HG03571 (cell line): ENCODE measurements at regions not wholly inside any gene's neighbourhood (a gene's known extent, or its start where the extent isn't known, plus 50 kb on each side); places are given as distances from the start of the nearest gene placed in this dataset.

Experiments used
- ATAC-seq: cut with Tn5 transposase; IDR thresholded peaks from one replicate; pipeline ENCODE4 v1.9.1; 2021; ENCODE audit not compliant: unreplicated experiment

DNA sequence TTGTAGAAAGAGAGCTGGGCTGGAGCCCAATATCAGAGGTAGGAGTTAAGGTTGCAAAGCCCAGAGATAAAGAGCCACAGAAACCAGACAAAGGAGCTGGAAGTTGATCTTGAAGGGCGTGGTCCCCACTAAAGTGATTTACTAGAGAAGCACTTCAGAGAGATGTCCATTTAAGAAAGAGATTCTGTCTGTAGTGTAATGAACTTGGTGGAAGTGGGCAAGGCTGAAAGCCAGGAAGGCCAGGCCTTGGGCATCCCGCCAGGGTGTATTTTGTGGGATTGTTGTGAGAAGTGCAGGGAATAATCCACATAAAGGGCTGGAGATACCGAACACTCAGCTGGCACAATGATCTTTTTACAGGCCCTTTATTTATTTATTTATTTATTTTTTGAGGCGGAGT lies 1398.8 kb downstream of the TBC1D22A start:
- no peak for ATAC-seq

DNA sequence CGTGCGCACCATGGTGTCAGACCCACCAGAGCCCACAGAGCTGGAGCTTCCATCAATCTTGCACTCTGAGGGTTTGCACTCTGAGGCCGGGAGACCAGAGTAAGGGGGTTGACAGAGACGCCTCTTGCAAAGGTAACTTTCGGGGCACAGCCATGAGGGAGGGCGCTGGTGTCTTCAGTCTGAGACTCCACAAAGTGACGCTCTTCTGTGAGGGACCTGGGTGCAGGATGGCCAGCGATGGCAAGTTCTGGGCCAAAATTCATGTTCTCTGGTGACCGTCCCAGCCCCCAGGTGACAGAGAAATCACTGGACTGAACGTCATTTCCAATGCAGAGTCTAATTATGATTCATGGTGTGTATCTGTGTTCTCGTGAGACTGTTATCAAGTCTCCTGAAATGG lies 1395.2 kb downstream of the TBC1D22A start:
- no peak for ATAC-seq

DNA sequence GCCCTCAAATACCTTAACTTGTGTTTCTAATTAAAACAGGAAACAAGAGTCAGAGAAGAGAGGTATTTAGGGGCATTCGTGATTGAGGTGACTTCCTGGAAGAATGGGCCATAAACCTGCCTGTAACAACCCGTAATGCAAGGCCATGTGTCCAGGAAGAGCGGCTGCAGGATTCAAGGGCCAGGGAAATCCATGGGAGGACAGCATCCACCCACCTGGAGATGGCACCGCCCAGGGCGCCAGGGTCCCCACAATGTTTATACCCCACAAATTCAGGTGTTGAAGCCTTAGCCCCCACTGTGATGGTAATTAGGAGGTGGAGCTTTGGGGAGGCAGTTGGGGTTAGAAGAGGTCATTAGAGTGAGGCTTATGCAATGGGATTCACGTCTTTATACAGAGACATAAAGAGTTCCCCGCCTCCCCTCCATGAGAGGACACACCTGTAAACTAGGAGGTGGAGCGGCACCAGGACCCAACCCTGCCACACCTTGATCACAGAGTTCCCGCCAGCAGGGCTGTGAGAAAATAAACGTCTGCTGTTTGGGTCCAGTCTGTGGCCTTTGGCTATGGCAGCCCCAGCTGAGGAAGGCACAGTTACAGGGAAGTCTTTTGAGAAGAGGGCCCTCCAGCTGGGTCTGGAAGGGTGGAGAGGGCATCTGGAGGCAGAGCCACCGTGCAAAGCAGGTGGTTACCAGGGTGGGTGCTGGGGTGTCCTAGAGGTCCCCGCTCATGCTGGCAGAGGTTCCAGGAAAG lies 1394.3 kb downstream of the TBC1D22A start:
- no peak for ATAC-seq

DNA sequence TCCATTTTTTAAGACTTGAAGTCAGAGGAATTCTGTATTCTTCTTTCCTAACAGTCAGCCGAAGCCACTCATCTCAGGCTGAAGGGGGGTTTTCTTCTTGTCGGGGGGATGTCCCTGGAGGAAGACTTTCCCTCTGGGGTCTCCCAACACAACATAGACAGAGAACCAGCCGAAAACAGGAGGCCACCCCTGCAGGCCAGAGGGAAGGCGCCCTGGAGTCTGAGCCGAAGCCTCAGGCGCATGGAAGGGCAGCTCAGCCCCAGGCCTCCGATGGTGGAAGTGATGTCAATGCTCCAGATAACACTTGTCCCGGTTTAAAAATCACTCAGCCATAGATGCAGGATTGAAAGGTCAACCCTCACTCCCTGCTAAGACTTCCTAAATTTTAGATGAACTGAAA lies 1393.0 kb downstream of the TBC1D22A start:
- no peak for ATAC-seq

DNA sequence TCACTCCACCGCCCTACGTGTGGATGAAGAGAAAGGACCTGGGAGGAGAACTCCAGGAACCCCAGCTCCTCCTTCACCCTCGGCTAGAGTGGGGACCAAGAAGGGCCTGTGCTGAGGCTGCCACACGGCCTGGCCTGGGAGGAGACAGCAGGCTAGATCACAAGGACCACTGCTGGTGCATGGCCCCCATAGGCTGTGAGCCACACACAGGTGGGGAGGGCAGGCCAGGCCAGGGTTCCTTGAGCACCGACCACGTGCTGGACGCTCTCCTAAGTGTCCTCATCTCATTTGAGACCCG lies 1392.4 kb downstream of the TBC1D22A start:
- ATAC-seq: no peak

DNA sequence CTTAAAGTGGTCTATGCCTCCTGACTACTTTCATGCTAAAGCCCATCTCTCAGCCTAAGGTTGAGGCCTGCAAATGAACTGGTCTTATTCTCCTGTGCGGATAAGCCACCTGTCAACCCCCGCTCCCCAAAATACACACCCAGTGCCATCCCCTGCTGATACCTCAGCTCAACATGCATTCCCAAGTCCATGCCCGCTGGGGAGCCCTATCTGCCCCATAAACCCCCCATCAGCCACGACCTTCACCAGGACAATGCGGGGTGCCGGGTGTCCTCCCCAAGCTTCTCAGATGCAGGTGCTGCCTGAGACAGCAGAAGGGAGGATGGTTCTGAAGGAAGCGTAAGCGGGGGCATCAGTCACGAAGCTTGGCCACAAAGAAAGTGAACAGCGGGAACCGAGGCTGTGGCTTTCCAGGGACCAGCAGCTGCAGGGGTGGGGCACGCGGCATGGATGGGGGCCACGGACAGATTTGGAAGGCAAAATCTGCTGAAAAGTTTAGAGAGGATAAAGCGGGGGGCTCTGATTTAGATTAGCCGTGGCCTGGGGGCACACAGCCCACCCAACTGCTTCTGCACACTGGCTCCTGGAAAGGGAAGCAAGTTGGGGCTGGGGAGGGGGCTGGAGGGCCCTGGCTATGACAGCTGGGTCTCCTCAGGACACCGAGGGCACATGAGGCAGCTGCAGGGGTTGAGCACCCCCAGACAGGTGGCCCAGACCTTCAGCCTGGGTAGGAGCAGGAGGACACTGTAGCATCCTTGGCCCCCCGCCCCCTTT lies 1391.9 kb downstream of the TBC1D22A start:
- ATAC-seq: no peak

DNA sequence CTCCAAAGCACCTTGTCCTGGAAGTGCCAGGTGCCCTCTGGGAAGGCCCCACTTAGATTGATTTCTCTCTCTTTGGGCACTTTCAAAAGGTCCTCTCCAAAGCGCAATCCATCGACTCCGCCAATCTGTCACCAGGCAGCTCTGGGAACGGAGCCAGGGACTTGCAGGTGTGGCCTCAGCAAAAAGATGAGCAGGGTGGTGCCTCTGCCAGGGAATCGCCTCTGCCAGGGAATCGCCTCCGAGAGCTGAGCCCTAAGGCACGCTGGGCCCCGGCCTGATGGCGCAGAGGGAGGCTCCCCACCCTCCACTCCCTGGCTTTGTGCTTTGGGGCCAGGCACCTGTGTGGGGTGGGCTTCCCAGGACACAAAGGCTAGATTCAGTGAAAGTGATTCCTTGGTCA lies 1391.3 kb downstream of the TBC1D22A start:
- ATAC-seq: no peak

DNA sequence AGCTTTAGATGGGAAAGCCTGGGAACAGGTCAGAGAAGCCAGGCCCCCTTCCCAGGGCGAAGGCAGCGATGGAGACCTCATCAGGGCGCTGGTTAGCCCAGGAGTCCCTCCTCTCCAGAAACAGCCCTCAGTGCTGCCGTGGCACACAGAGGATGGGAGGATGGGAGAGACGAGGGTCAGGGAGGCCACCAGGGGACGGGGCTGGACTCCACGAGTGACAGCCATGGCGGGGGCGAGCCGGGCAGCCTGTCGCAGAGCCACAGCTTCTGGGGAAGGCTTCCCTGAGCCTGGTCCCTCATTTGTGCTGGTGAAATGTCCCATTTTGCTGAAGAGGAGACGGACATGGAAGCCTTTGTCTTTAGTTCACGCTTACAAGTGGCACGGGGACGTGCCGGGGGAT lies 1390.5 kb downstream of the TBC1D22A start:
- ATAC-seq: no peak

DNA sequence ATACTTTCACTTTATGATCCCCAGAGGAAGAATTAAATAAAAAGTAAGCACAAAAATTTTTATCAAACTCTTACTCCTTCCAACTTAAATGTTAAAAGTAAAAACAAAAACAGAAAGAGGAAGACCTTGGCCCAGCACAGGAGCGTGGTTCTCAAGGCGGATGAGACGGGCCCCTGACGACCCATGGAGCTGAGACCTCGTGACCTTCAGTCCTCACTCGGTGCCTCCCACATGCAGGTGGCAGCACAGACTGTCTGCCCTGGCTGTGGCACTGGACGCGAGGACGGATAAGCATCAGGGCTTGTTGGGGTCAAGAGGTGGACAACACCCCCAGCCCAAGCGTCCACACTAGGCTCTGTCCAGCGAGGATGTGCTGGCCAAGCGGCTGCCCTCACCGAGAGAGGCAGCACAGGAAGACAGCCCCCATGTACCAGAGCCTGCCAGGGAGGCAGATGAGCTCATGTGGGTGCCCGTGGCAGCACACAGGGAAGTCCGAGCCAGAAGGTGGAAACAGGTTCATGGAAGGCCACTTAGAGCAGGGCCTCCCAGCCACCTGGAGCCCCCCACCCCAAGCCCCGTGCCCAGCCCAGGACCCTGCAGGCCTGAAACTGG lies 1389.8 kb downstream of the TBC1D22A start:
- ATAC-seq: no peak

DNA sequence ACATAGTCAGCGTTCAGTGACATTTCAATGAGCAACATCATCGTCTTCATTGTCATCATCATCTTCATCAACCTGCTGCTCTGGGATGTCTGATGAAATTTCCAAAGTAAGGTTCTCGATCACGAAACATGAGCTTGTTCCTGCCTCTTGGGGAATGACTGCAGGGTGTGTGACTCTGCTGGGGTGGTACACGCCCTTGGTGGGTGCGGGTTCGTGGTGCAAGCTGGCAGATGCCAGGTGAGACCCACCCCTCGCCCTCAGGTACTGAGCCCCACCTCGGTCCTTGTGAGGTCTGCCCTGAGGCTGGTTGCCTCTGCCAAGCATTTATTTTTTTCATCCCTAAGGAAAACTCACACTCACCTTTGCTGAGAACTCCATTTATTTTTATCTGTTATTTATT lies 1389.2 kb downstream of the TBC1D22A start:
- no peak for ATAC-seq

DNA sequence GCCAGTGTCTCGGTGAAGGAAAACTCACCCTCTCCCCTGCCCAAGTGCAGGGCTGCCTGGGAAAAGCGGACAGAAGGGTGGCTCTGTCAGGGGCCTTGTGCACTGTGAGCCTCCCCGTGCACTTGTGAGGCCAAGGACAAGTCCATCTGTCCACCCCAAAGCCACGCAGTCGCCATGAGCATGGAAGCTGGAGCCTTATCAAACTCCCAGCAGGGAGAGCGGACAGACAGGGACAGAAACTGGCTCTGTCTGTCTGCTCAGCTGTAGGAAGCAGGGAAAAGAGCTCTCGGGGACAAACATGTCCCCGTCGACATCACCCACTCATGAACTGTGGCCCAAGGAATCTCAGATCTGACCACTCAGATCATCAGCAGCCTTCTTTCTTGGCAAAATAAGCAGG lies 1385.4 kb downstream of the TBC1D22A start:
- no peak for ATAC-seq

DNA sequence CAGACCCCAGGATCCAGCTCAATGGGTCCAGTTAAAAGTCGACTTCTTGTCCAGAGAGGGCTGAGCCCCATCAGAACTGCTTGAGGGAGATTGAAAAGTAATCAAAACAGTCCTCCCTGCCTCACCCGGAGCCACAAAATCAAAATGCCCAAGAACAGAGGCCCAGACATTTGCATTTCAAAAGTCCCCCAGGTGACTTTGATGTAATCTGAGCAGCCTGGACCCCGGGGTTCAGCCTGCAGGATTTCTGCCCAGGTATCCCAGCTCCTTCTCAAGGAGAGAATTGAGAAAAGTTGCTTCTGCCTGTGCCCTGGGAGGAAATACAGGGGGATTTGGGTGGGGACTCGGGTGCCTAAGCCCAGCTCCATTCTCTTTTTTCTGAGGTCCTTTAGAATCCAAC lies 1385.0 kb downstream of the TBC1D22A start:
- no peak for ATAC-seq

DNA sequence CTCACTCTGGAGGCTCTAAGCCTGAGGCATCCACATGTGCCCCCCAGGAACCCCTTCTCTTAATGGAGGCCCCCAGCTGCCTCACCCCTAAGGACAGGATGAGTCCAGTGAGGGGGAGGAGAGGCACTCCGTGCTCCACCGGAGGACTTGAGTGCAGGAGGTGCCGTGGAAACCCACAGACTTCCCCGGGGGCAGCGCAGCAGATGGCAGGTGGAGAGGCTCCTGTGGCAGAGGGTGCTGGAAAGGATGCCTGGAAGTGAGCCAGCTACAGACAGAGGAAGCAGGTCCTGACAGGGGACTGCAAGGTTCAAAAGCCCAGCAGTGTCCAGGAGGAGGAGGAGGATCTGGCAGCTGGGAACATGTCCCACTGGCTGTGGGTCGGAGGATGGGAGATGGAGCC lies 1384.0 kb downstream of the TBC1D22A start:
- no peak for ATAC-seq

DNA sequence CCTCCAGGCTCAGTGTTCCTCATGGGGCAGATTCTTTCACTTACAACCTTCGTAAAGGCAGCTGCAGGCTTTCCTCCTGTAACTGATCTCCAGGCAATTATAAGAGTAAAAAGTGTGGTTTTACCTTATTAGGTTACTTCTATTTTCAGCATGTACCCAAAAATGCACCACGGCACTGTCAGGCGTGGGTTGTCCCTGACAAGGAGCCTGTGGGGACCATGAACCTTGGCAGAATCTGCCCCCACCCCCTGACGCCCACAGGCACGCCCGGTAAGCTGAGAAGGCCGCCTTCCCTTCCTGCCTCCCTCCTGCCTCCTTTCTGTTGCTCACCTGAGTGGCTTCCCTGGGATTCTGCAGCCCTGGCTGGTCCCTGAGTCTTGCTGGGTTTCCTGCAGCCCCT lies 1383.3 kb downstream of the TBC1D22A start:
- ATAC-seq: no peak

DNA sequence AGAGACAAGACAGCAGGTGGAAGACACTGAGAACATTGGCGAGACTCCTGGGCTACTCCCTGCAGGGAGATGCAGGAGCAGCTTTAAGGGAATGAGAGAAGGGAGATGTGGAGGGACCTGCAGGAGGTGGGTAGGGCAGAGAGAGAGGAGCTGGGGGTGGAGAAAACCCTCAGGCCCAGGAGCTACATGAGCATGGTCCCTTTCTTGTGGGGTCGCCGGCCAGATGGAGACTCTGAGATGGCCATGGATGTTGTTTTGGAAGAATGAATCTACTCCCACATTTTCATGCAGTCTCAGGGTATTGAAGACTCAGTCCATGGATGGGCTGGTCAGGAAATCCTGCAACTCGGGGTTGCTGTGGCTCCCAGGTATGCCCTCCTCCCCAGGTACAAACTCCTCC lies 1381.9 kb downstream of the TBC1D22A start:
- no peak for ATAC-seq

DNA sequence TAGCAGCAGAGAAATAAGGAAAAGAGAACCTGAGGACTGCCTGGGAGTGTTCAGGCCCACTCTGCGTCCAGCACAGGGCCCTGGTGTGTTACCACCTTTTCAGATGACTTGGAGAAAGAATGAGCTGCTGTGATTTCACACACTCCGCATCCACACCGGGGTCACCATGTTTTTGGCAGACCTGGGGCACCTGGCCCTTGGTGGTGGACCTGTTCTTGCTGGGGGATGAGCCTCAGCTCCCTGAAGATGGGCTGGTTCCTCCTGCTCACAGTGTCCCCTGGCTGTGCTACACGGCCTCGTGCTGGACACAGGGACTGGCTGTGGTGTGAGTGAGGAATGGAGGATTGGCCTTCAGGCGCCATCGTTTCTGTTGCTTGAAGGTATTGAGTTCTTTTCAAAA lies 1381.4 kb downstream of the TBC1D22A start:
- no peak for ATAC-seq

DNA sequence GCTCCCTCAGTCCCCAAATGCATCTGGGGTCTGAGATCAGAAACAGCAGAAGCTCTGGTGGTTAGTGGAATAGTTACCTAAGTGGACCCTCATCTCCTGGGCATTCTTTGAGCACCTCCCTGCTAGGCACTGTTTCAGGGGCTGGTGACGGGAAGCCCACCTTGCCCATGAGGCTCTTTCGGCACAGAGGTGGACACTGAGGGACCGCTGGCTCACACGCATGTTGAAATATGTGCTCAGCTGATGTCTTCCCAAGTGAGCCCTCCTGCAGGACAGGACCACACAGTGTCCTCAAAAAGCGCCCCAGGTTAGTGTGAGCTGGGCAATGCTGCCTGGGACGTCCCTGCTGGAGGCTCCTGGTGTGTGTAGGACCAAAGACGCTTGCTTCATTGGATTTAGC lies 1379.9 kb downstream of the TBC1D22A start:
- ATAC-seq: no peak

DNA sequence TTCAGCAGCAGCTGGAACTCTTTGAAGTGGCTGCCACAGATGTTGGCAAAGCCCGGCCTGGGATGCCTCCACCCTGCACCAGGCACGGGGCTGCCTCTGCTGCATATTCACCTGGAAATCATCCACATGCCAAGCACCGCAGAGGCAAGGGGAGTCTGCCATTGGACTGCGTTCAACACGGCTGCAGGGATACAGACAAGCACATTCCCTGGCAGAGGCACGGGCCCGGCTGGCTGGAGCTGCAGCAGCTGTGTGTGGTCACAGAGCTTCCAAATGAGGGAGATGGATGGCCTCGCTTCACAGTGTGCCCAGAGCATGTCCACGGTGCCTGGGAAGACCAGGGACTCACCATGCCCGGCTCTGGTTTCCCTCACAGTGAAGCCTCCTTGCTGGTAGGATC lies 1378.9 kb downstream of the TBC1D22A start:
- no peak for ATAC-seq

DNA sequence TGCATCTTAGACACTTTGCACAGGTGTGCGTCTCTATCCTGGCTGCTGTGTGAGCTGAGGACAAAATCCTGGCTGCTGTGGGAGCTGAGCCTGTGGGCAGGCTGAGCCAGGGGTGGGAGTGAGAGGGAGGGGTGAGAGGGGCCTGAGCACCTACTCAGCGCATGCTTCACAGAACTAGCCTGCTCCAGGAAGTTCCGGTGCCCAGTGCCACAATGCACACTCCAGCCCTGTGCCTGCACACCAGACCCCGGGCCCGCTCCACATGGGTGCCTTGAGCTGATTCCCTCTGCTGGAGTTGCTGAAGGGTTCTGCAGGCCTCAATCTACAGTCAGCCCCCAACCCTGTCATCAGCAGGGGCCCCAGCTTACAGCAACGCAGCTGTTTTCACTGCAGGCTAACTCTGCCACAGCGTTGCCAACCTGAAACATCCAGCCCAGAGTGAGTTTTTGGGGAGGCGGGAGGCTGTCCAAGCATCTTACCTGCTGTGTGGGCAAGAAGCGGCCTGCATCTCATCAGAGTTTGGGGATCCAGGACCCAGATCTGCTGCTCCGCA lies 1377.9 kb downstream of the TBC1D22A start:
- no peak for ATAC-seq

DNA sequence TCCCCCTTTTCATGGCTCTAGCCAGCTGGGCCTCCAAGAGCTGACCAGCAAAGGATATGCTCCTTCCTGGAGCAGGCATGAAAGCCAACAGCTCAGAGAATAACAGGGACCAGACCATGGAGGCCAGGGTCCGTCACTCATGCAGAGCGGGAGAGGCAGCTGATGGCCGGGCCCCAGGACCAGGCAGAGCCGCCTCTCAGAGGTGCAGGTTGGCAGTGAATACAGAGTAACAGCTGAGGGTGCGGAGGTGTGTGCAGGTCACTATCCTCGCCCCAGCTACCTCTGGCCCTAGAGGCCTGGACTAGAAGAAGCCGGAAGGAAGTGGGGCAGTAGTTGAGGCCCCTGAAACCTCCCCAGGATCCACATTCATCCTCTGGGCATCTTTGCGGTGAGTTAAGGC lies 1377.3 kb downstream of the TBC1D22A start:
- no peak for ATAC-seq

DNA sequence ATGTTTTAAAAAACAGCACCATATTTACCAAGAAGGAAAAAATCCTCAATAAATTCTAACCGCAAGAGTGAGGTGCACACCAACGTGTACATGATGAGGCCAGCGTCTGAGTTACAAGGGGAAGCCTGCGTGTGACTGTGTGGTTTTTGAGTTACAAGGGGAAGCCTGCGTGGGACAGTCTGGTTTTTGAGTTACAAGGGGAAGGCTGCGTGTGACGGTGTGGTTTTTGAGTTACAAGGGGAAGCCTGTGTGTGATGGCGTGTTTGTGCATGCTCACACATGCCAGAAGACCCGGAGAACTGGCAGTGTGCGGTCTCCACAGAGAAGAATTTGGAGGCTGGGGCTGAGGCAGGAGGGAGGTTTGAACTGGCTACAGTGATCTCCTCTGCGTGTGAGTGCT lies 1376.4 kb downstream of the TBC1D22A start:
- ATAC-seq: no peak

DNA sequence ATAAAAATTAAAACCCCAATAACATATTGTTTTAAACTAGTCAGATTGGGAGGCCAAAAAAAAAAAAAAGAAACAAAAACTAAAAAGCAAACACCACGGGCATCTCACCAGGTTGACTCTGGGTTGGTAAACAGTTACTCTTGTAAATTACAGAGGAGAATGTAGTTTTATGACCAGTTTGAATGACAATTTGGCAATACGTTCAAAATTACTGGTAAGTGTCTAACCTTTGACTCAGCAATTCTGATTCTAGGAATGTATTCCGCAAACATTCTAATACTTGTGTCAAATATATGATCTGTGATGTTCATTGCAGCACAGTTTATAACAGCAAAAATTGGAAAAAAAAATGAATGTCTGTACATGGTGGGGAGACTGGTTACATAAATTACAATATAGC lies 1376.0 kb downstream of the TBC1D22A start:
- ATAC-seq: no peak
